H54 (cell line): ENCODE measurements at regions not wholly inside any gene's neighbourhood (a gene's known extent, or its start where the extent isn't known, plus 50 kb on each side); places are given as distances from the start of the nearest gene placed in this dataset.

Experiments
- DNase-seq: peaks from one replicate; pipeline ENCODE4 v3.0.0; 2011; ENCODE audit warnings: low spot score, mixed read lengths; ENCODE audit not compliant: insufficient read length
- FAIRE-seq: peaks from 3 replicates; lab custom pipeline; 2011; peaks lifted over from hg19 to GRCh38; lab: Jason Lieb, UNC
- POLR2A ChIP-seq: IDR thresholded peaks from 2 replicates; pipeline ENCODE4 v1.6.1; 2011; ENCODE audit warnings: low read depth, mild to moderate bottlenecking, low read length

DNA sequence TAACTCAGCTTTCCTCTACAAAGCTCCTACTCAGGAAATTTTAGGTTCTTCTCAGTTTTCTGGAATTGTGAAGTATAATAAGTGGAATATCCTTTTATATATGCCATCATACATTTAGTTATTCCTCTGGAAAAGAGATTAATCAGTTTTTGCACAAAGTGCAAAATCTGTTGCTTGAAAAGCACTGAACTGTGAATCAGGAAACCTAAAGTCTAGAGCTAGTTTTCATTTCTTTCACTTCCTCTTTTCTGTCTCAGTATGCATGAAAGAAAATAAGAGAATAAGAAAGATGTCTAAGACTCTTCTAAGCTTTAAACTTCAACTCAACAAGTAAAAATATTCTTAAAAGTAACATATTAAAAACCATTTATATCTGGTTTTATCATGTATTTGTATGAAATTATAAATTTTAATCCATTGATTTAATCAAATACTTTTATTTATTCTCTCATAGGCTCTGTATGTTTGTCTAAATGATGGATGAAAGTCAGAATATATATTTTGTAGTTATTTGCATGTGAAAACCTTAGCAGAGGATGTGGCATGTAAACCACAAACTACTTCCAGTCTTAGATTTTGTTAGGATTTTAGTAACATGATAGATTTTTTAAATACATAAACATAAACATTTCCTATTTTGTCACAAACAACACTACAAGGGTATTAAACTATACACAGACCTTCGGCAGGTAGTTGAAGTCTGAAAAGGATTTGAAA, 1073.0 kb downstream of the XPNPEP1 start:
- TF ChIP-seq POLR2A, result no peak
- FAIRE-seq, result no peak
- DNase-seq, result no peak

GRCh38 chr10:108849688-108850087, 1073.6 kb downstream of the XPNPEP1 start:
- TF ChIP-seq POLR2A, result no peak
- DNase-seq (no peak), FAIRE-seq (no peak)

GRCh38 chr10:108849186-108849585, 1074.1 kb downstream of the XPNPEP1 start:
- no peak for FAIRE-seq
- DNase-seq, result no peak
- no peak for TF ChIP-seq POLR2A

- no peak for DNase-seq
- TF ChIP-seq POLR2A, result no peak
- no peak for FAIRE-seq
These were observed 1075.3 kb downstream of the XPNPEP1 start for GRCh38 chr10:108848046-108848445.

DNA sequence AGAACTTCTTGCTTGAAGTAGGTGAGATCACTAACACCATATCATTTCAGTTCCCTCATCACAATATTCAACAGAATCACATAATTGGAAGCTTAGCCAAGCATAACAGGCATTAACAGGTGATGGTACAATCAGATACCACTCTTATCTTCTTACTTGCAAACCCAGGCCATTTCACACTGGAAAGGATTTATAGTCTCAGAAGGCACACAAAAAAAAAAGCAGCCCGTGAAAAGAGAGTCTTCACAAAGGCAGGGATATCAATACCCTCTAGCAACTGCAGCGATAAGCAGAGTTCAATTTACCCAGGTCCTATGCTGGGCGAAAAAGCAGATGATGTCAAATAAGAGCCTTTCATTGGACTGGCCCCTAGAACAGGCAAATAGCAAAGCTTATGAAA, 1082.4 kb downstream of the XPNPEP1 start:
- no peak for TF ChIP-seq POLR2A
- no peak for DNase-seq
- no peak for FAIRE-seq

GRCh38 chr10:108836362-108836761, 1086.9 kb downstream of the XPNPEP1 start:
- no peak for DNase-seq
- no peak for TF ChIP-seq POLR2A
- FAIRE-seq, result no peak

- no peak for TF ChIP-seq POLR2A
- no peak for FAIRE-seq
- no peak for DNase-seq
These were observed 1101.3 kb downstream of the XPNPEP1 start for GRCh38 chr10:108822026-108822425.

GRCh38 chr10:108819302-108819701, 1104.0 kb downstream of the XPNPEP1 start:
- DNase-seq (no peak), FAIRE-seq (no peak)
- no peak for TF ChIP-seq POLR2A

DNA sequence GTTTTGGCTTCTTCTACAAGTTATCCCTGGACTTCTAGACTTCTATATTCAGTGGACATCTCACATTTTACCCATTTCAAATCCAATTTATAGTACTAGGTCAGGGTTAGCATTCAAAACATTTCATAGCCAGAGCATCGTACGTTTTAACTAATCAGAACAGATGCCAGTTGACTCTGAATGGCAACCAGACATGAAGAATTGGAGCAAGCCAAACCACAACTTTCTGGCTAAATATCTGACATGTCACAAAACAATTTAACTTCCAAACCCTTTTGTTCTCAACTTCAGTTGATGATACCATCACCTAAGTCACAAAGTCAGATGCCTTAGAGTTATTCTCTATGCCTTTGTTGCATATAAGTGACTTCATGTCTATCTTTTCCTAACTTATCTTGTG, 1105.7 kb downstream of the XPNPEP1 start:
- DNase-seq (no peak), FAIRE-seq (no peak)
- TF ChIP-seq POLR2A, result no peak

GRCh38 chr10:108817135-108817534, 1106.2 kb downstream of the XPNPEP1 start:
- FAIRE-seq, result no peak

GRCh38 chr10:108812906-108813305, 1110.4 kb downstream of the XPNPEP1 start:
- TF ChIP-seq POLR2A, result no peak
- DNase-seq (no peak), FAIRE-seq (no peak)

More at GRCh38 chr10:108817135-108817534, 1106.2 kb downstream of the XPNPEP1 start:
- no peak for DNase-seq
- TF ChIP-seq POLR2A, result no peak

- DNase-seq, result no peak
- no peak for FAIRE-seq
- TF ChIP-seq POLR2A, result no peak
These were observed 1111.0 kb downstream of the XPNPEP1 start for GRCh38 chr10:108812296-108812695.

DNA sequence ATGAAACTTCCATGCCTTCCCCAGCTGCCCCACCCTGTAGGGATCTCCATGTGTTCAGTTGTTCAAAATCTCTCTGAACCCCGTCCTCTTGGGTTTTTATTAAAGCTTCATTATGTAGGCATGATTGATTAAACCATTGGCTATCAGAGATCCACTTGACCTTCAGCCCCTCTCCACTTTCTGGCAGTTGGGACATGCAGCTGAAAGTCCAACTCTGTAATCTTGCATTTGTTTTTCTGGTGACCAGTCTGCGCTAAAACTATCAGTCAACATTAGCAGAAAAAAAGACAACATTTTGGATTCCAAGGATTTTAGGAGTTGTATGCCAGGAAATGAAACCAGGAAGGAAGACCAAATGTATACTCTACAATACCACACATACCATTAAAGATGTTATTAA, 1115.1 kb downstream of the XPNPEP1 start:
- no peak for FAIRE-seq
- DNase-seq, result no peak
- TF ChIP-seq POLR2A, result no peak

DNA sequence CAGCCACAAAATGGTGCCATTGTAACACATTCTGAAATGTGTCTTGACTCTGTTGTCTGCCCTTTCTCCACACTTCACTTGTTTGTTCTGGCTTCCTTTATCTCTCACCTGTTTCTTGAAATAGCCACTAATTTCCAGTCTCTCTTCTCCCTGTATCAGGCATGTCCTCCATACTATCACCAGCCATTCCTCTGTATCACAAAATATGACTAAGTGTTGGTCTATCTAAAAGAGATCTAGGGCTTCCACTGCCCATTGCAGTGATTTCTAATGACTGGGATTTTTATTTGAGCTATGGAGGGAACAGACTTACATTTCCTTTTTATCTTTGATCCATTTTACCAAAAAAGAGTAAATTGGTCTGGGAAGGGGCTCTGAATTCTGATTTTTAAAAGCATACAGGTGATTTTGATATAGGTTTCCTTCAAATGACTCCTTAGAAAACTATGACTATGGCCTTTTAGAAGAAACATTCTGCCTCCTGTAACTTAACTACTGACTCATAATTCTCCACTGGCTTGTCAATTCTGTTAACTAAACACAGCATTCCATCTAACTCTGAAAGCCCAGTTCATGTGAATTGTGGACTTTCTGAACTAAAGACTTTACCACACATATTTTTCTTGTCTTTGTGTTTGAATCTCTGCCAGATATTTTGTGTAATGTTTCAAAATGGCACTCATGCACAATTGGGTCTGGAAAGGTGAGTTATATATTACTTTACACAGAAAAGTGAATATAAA, 1121.4 kb downstream of the XPNPEP1 start:
- no peak for DNase-seq
- FAIRE-seq, result no peak
- no peak for TF ChIP-seq POLR2A

DNA sequence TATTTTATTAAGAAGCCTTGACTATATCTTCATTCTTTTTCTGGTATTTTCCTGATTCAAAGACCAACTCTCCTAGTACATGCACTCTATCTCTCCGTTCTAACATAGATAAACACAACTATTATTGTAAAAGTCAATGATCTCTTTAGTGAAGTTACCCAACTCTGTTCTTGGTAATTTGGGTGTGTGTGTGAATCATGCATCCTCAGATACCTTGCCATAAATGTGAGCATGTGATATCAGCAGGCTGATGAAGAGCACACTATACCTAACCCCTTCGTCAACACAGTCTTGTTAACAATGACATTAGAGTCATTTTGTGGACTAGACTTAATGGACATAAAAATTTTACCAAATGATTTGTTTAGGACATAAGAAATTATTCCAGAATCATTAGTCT, 1122.1 kb downstream of the XPNPEP1 start:
- DNase-seq (no peak), FAIRE-seq (no peak)
- TF ChIP-seq POLR2A, result no peak
